DMS153 treated with DMSO at 0.1 percent for 48 hours (cell line): ENCODE measurements at regions not wholly inside any gene's neighbourhood (a gene's known extent, or its start where the extent isn't known, plus 50 kb on each side); places are given as distances from the start of the nearest gene placed in this dataset.
"Not testable (repeated sequence)": the region's sequence is repeated elsewhere in the genome, so short reads cannot be mapped to it uniquely, and the experiment has no call there.

Experiments
- DNase-seq: peaks from one replicate; lab custom pipeline; 2025; ENCODE audit not compliant: unreplicated experiment; lab: John Stamatoyannopoulos, UW

- DNase-seq, result no peak
These were observed 64.7 kb downstream of the KLF15 start for GRCh38 chr3:126292318-126293070.

DNA sequence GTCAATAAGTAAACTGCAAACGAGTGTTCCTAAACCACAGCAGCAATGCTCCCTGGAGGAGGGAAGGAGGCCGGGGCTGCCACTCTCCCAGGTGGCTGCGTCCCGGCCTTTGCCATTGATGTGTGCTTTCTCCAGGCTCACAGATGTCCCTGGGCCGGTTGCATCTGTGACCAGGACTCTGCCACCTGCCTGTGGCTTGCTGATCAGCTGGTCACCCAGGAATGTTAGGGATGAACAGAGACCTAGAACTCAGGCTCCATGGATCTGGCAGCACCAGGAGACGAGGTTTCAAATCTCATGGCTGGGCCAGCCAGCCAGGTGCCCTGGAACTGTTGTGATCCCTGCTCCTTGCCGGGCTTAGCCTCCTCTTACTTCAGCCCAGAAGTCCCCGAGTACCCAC lies 65.7 kb downstream of the KLF15 start:
- no peak for DNase-seq

DNA sequence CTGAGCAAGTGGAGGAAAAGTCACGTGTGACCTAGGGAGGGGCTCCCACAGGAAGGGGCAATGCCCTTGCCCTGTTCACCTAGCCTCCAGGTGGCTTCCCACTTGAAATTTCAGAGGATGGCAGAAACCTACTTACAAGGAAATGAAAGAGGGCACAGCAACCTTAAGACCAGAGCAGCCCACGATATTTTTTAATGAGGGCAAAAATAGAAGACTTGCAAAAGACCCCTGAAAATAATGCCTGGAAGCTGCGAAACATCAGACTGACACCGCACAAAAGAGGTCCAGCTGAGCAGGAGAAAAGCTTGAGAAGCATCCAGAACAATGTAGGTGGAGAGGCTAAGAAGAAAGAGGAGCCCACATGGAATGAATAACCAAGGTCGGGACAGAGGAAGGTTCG lies 66.1 kb downstream of the KLF15 start:
- no peak for DNase-seq

GRCh38 chr3:126290325-126290724 lies 66.9 kb downstream of the KLF15 start:
- no peak for DNase-seq

GRCh38 chr3:126289096-126289495 lies 68.1 kb downstream of the KLF15 start:
- DNase-seq, result no peak

- DNase-seq, result no peak
These were observed 68.9 kb downstream of the KLF15 start for GRCh38 chr3:126288314-126288713.

GRCh38 chr3:126287536-126288241 lies 69.5 kb downstream of the KLF15 start:
- peak; percentile 36 for DNase-seq

GRCh38 chr3:126287171-126287535 lies 70.1 kb downstream of the KLF15 start:
- DNase-seq, result no peak

DNA sequence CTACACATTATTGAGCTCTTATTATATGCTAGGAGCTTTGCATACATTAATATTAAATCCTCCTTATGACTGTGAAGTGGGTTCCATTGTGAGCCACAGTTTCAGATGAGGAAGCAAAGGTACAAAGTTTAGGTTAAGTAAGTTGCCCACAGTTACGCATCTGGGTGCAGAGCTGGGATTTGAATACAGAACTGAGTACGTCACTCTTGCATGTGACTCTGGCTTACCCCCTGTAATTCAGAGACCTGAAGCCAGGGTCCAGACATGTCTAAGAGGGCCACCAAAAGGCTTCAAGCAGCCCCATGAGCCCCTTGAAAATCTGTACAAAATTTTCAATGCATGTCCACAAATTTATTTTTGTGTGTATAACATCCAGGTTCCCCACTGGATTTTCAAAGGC lies 71.8 kb downstream of the KLF15 start:
- no peak for DNase-seq

DNA sequence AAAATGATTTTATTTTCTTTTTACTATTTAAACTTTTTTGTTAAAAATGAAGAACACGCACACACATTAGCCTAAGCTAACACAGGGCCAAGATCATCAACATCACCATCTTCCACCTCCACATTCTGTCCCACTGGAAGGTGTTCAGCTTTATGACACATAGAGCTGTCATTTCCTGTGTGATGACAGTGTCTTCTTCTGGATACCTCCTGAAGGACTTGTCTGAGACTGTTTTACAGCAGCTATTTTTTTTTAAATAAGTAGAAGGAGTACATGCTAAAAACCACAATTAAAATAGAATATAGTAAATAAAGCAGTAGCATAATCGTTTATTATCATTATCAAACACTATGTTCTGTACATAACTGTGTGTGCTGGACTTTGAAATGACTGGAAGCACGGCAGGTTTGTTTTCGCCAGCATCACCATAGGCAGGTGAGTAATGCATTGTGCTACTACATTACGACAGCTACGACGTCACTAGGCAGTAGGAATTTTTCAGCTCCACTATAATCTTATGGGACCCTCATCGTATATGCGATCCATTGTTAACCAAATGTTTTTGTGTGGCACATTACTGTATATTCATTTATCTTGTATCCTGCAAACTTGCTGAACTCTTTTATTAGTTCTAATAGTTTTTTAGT lies 72.8 kb downstream of the KLF15 start:
- DNase-seq, result no peak

GRCh38 chr3:126283651-126284050 lies 73.6 kb downstream of the KLF15 start:
- not testable (repeated sequence) for DNase-seq

DNA sequence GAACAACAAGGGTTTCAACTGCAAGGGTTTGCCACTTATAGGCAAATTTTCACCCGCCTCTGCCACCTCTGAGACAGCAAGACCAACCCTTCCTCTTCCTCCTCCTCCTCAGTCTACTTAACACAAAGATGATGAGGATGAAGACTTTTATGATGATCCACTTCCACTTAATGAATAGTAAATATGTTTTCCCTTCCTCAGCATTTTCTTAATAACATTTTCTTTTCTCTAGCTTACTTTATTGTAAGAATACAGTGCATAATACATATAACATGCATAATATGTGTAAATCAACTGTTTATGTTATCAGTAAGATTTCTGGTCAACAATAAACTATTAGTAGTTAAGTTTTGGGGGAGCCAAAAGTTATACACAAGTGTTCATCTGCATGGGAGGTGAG lies 77.4 kb downstream of the KLF15 start:
- DNase-seq, result no peak

DNA sequence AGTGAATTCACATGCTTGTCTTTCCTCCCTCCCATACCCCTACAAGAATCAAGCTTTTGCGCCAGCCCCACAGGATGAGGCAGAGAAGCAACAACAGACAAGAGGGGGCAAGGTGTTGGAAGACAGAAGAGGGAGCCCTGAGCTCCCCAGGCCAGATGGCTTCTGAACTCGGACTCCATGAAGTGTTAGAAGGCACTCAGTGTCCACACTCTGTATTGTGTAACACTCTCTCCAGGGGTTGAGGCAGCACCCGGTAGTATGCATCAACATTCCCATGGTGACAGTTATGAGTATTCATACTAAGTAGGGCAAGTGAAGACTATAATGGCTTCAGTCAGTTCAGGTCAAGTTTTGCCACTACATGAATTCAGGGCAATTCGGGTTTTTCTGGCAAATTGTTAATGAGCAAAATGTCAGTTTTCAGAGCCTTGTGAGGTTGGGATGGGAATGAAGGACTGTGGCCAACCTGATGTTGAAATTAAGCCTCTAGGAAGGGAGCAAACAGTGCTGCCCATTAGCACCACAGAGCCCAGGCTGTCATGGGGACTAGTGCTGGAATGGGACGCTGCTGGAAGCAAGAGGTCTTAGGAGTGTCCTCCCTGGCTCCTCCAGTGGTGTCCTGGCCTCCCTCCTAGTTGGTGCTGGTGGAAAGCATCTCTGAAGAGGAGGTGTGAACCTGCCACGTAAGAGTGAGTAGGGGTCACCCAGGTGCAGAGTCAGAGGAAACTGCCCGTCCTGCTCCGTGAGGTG lies 79.4 kb downstream of the KLF15 start:
- DNase-seq, result no peak

DNA sequence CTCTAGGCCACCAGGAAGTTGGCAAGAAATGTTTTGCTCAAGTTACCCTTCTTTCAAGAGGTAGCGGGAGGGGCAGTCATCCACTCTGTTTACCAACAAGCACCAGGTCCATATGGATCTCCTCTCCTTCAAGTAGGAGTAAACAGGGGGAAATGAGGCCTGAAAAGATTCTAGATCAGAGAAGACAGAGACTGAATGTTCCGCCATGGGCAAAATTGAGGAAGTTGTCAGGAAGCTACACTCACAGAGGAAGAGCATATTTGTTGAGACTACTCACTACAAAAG lies 81.6 kb downstream of the KLF15 start:
- no peak for DNase-seq

DNA sequence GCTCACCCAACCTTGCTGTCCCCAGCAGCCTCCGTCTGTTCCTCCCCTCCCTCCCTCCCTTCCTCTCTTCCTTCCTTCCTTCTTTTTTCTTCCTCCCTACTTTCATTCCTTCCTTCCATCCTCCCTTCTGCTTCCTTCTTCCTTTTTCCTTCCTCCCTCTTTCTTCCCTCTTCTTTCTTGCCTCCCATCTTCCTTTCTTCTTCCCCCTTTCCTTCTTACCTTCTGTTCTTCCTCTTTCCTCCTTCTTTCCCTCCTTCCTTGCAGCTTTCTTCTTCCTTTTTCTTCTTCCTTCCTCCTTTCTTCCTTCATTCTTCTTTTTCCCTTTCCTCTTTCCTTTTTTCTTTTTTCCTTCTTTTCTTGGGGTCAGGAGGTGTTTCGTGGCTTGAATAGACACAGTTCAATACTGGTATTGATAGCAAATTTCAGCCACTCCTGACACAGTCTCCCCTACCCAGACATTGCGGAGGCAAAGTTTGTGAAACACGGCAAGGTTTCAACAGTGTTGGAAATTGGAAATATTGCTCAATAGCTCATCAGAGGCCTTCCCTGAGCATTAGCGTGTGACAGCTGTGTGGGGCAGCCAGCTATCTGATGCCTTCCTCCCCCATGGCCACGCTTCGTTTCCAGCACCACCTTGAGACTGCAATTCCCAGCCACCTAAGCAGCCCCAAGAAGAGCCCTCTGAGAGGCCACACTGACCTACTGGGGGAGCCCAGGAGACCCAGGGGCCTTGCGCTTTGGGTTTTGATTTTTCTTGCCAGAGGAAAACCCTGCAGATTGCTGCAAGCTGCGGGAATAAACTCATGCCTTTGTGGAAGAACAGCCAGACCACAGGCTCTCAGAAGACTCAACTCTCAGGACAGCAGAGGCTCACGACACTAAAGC lies 82.2 kb downstream of the KLF15 start:
- no peak for DNase-seq

DNA sequence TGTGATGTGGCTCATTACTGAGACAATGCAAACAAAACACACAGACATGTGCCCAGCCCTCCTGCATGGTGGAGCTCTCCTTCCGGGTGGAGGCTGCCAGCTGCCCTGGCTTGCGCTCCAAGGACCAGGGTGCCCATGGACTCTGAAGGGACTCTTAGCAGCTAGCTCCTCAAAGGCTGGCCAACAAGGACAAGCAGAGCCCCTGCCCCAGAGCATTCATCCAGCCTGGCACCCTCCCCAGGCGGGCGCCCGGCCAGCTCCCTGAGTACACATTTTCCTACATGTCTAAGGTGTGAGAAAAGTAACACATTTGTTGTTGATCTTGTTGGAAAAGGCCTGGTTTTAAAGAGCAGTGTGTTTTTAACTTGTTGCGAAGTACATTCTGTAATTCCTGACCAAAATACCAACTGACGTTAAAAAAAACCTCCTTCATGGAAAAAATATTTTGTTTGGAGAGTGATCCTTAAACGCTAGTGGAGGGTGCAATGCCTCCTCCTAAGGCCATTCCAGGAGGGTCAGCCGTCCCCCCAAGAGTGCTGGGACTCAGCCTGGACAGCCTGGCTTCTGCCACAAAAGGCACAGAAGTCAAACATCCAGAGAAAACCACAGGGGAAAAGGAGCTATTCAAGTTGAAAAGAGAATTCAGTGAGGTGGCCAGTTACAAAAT lies 86.9 kb downstream of the KLF15 start:
- no peak for DNase-seq

- DNase-seq, result no peak
These were observed 87.9 kb downstream of the KLF15 start for GRCh38 chr3:126269354-126269753.

GRCh38 chr3:126268866-126269265 lies 88.3 kb downstream of the KLF15 start:
- DNase-seq, result no peak

- no peak for DNase-seq
These were observed 87.7 kb upstream of the ALDH1L1 start for GRCh38 chr3:126267976-126268615.
